WTC11 (cell line): ENCODE measurements at regions not wholly inside any gene's neighbourhood (a gene's known extent, or its start where the extent isn't known, plus 50 kb on each side); places are given as distances from the start of the nearest gene placed in this dataset.

ENCODE experiments used
- ATAC-seq: fragments of 200-7000 bp; cut with Tn5 transposase; 2 replicates; pipeline ENCODE4 v1.10.0; 2021; ENCODE audit warnings: mild to moderate bottlenecking, moderate library complexity
- CTCF ChIA-PET: fragments of 300-600 bp; sonication (Branson Sonifier 250); formaldehyde crosslinking; loops from one replicate; lab custom pipeline; 2021; ENCODE audit warnings: antibody characterized with exemption; lab: Charles Lee
- POLR2A ChIA-PET: fragments of 350-600 bp; sonication (Branson Sonifier 250); formaldehyde crosslinking; loops from one replicate; lab custom pipeline; 2021; ENCODE audit warnings: antibody characterized with exemption; lab: Charles Lee
- DNase-seq: peaks from one replicate; pipeline ENCODE4 v3.0.0; 2021; ENCODE audit warnings: low spot score
- H3K27ac Mint-ChIP-seq: 2 replicates; pipeline ENCODE4 v1.8.0; 2021; ENCODE audit warnings: mixed read lengths
- H3K27me3 Mint-ChIP-seq: 2 replicates; pipeline ENCODE4 v1.8.0; 2021; ENCODE audit warnings: low read depth, mild to moderate bottlenecking, moderate library complexity, mixed read lengths
- H3K36me3 Mint-ChIP-seq: 2 replicates; pipeline ENCODE4 v1.8.0; 2021; ENCODE audit warnings: mixed read lengths
- H3K4me1 Mint-ChIP-seq: 2 replicates; pipeline ENCODE4 v1.8.0; 2022; ENCODE audit warnings: mixed read lengths
- H3K4me3 Mint-ChIP-seq: 2 replicates; pipeline ENCODE4 v1.8.0; 2021; ENCODE audit warnings: mild to moderate bottlenecking, moderate library complexity, mixed read lengths
- H3K9me3 Mint-ChIP-seq: 2 replicates; pipeline ENCODE4 v1.8.0; 2021; ENCODE audit warnings: mixed read lengths
- ATF2 ChIP-seq: sonication (generic); formaldehyde crosslinking; IDR thresholded peaks from 2 replicates; pipeline ENCODE4 v1.8.1; 2022; ENCODE audit warnings: low read depth, missing genetic modification reagents, borderline replicate concordance
- ATF6 ChIP-seq: sonication (generic); formaldehyde crosslinking; IDR thresholded peaks from 2 replicates; pipeline ENCODE4 v1.8.1; 2023; ENCODE audit warnings: mild to moderate bottlenecking, missing genetic modification reagents
- ESRRA ChIP-seq: sonication (generic); formaldehyde crosslinking; IDR thresholded peaks from 2 replicates; pipeline ENCODE4 v1.8.1; 2022; ENCODE audit warnings: mild to moderate bottlenecking, missing genetic modification reagents, borderline replicate concordance
- ETV6 ChIP-seq: sonication (generic); formaldehyde crosslinking; IDR thresholded peaks from 2 replicates; pipeline ENCODE4 v1.8.1; 2022; ENCODE audit warnings: mild to moderate bottlenecking, missing genetic modification reagents
- FOXJ3 ChIP-seq: sonication (generic); formaldehyde crosslinking; IDR thresholded peaks from 2 replicates; pipeline ENCODE4 v1.9.0; 2021; ENCODE audit warnings: missing genetic modification reagents, mild to moderate bottlenecking, borderline replicate concordance
- FOXP1 ChIP-seq: sonication (generic); formaldehyde crosslinking; IDR thresholded peaks from 2 replicates; pipeline ENCODE4 v1.8.0; 2022; ENCODE audit warnings: missing genetic modification reagents, mild to moderate bottlenecking, moderate library complexity, borderline replicate concordance
- GTF2I ChIP-seq: fragments of 250-450 bp; sonication (Bioruptor Pico); conservative IDR thresholded peaks from 2 replicates; pipeline ENCODE4 v1.4.0; 2021; ENCODE audit warnings: mild to moderate bottlenecking
- KAT7 ChIP-seq: sonication (generic); formaldehyde crosslinking; IDR thresholded peaks from 2 replicates; pipeline ENCODE4 v1.8.1; 2023; ENCODE audit warnings: missing genetic modification reagents, mild to moderate bottlenecking, borderline replicate concordance
- NFYB ChIP-seq: sonication (generic); formaldehyde crosslinking; conservative IDR thresholded peaks from 2 replicates; pipeline ENCODE4 v1.8.0; 2022; ENCODE audit warnings: low read depth, missing genetic modification reagents
- NR1H2 ChIP-seq: sonication (generic); formaldehyde crosslinking; IDR thresholded peaks from 2 replicates; pipeline ENCODE4 v1.9.0; 2021; ENCODE audit warnings: mild to moderate bottlenecking, moderate library complexity, missing genetic modification reagents
- NR2C2 ChIP-seq: sonication (generic); formaldehyde crosslinking; IDR thresholded peaks from 2 replicates; pipeline ENCODE4 v1.8.0; 2022; ENCODE audit warnings: mild to moderate bottlenecking, missing genetic modification reagents
- SMAD4 ChIP-seq: sonication (generic); formaldehyde crosslinking; IDR thresholded peaks from 2 replicates; pipeline ENCODE4 v1.8.0; 2022; ENCODE audit warnings: mild to moderate bottlenecking, missing genetic modification reagents
- SP1 ChIP-seq: sonication (generic); formaldehyde crosslinking; conservative IDR thresholded peaks from 2 replicates; pipeline ENCODE4 v1.8.1; 2022; ENCODE audit warnings: missing genetic modification reagents
- TEAD1 ChIP-seq: sonication (generic); formaldehyde crosslinking; IDR thresholded peaks from 2 replicates; pipeline ENCODE4 v1.8.0; 2022; ENCODE audit warnings: mild to moderate bottlenecking, missing genetic modification reagents
- USF1 ChIP-seq: sonication (generic); formaldehyde crosslinking; IDR thresholded peaks from 2 replicates; pipeline ENCODE4 v1.8.0; 2022; ENCODE audit warnings: mild to moderate bottlenecking, missing genetic modification reagents
- ZNF121 ChIP-seq: sonication (generic); formaldehyde crosslinking; IDR thresholded peaks from 2 replicates; pipeline ENCODE4 v1.8.0; 2023; ENCODE audit warnings: missing genetic modification reagents
- ZNF138 ChIP-seq: sonication (generic); formaldehyde crosslinking; conservative IDR thresholded peaks from 2 replicates; pipeline ENCODE4 v1.8.1; 2022; ENCODE audit warnings: mild to moderate bottlenecking, moderate library complexity, missing genetic modification reagents
- ZNF423 ChIP-seq: fragments of 250-450 bp; sonication (Bioruptor Pico); IDR thresholded peaks from 2 replicates; pipeline ENCODE4 v2.1.2; 2022; ENCODE audit warnings: mild to moderate bottlenecking, moderate library complexity
- TF ChIP-seq, protein P1 (sequence below): sonication (generic); formaldehyde crosslinking; IDR thresholded peaks from 2 replicates; pipeline ENCODE4 v1.8.1; 2023; ENCODE audit warnings: mild to moderate bottlenecking, missing genetic modification reagents, borderline replicate concordance
- TF ChIP-seq, protein P2 (sequence below): fragments of 250-450 bp; sonication (Bioruptor Pico); IDR thresholded peaks from 2 replicates; pipeline ENCODE4 v1.8.0; 2021; ENCODE audit warnings: mild to moderate bottlenecking
- TF ChIP-seq, protein P3 (sequence below): sonication (generic); formaldehyde crosslinking; IDR thresholded peaks from 2 replicates; pipeline ENCODE4 v1.8.1; 2023; ENCODE audit warnings: mild to moderate bottlenecking, missing genetic modification reagents
- TF ChIP-seq, protein P4 (sequence below): sonication (generic); formaldehyde crosslinking; IDR thresholded peaks from 2 replicates; pipeline ENCODE4 v1.8.1; 2023; ENCODE audit warnings: mild to moderate bottlenecking, missing genetic modification reagents, moderate library complexity
- TF ChIP-seq, protein P5 (sequence below): sonication (generic); formaldehyde crosslinking; IDR thresholded peaks from 2 replicates; pipeline ENCODE4 v1.8.1; 2022; ENCODE audit warnings: mild to moderate bottlenecking, missing genetic modification reagents, moderate library complexity, borderline replicate concordance

GRCh38 chr7:67406976-67407375 lies 410.3 kb downstream of the TYW1 start (continued):
- TF ChIP-seq NFYB (CRISPR knock-in tag) (no peak), ESRRA (no peak), SMAD4 (no peak), ZNF423 (CRISPR knock-in tag) (no peak), ZNF138 (CRISPR knock-in tag) (no peak), ATF6 (CRISPR knock-in tag) (no peak), SP1 (CRISPR knock-in tag) (no peak)
- TF ChIP-seq, protein P1, sequence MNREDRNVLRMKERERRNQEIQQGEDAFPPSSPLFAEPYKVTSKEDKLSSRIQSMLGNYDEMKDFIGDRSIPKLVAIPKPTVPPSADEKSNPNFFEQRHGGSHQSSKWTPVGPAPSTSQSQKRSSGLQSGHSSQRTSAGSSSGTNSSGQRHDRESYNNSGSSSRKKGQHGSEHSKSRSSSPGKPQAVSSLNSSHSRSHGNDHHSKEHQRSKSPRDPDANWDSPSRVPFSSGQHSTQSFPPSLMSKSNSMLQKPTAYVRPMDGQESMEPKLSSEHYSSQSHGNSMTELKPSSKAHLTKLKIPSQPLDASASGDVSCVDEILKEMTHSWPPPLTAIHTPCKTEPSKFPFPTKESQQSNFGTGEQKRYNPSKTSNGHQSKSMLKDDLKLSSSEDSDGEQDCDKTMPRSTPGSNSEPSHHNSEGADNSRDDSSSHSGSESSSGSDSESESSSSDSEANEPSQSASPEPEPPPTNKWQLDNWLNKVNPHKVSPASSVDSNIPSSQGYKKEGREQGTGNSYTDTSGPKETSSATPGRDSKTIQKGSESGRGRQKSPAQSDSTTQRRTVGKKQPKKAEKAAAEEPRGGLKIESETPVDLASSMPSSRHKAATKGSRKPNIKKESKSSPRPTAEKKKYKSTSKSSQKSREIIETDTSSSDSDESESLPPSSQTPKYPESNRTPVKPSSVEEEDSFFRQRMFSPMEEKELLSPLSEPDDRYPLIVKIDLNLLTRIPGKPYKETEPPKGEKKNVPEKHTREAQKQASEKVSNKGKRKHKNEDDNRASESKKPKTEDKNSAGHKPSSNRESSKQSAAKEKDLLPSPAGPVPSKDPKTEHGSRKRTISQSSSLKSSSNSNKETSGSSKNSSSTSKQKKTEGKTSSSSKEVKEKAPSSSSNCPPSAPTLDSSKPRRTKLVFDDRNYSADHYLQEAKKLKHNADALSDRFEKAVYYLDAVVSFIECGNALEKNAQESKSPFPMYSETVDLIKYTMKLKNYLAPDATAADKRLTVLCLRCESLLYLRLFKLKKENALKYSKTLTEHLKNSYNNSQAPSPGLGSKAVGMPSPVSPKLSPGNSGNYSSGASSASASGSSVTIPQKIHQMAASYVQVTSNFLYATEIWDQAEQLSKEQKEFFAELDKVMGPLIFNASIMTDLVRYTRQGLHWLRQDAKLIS (CRISPR knock-in tag) = no peak
- TF ChIP-seq, protein P2, sequence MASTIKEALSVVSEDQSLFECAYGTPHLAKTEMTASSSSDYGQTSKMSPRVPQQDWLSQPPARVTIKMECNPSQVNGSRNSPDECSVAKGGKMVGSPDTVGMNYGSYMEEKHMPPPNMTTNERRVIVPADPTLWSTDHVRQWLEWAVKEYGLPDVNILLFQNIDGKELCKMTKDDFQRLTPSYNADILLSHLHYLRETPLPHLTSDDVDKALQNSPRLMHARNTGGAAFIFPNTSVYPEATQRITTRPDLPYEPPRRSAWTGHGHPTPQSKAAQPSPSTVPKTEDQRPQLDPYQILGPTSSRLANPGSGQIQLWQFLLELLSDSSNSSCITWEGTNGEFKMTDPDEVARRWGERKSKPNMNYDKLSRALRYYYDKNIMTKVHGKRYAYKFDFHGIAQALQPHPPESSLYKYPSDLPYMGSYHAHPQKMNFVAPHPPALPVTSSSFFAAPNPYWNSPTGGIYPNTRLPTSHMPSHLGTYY = no peak
- TF ChIP-seq, all 79 proteins: peak for 0

GRCh38 chr7:67407392-67408071 lies 410.9 kb downstream of the TYW1 start:
- CTCF ChIA-PET = no interaction called here
- 0 out of 2 replicates have a peak, but pooled peaks cover 3% of the 10 kb centered on the region for H3K4me1 Mint-ChIP-seq
- no peak overlapping the region for H3K4me3 Mint-ChIP-seq
- H3K36me3 Mint-ChIP-seq = peaks cover 15% of the 10 kb centered on the region
- peaks cover 5% of the 10 kb centered on the region for H3K27me3 Mint-ChIP-seq
- no peak for DNase-seq
- POLR2A ChIA-PET = no interaction called here
- peaks cover 36% of the 10 kb centered on the region for H3K9me3 Mint-ChIP-seq
- no peak overlapping the region for H3K27ac Mint-ChIP-seq
- no peak for ATAC-seq
- TF ChIP-seq ZNF121 (CRISPR knock-in tag) (no peak), KAT7 (no peak), FOXP1 (no peak), FOXJ3 (no peak), TEAD1 (no peak), ZNF423 (CRISPR knock-in tag) (no peak), GTF2I (CRISPR knock-in tag) (no peak), USF1 (CRISPR knock-in tag) (no peak), NR2C2 (CRISPR knock-in tag) (no peak), ATF2 (CRISPR knock-in tag) (no peak), ETV6 (CRISPR knock-in tag) (no peak), NR1H2 (no peak)
- TF ChIP-seq, protein P3, sequence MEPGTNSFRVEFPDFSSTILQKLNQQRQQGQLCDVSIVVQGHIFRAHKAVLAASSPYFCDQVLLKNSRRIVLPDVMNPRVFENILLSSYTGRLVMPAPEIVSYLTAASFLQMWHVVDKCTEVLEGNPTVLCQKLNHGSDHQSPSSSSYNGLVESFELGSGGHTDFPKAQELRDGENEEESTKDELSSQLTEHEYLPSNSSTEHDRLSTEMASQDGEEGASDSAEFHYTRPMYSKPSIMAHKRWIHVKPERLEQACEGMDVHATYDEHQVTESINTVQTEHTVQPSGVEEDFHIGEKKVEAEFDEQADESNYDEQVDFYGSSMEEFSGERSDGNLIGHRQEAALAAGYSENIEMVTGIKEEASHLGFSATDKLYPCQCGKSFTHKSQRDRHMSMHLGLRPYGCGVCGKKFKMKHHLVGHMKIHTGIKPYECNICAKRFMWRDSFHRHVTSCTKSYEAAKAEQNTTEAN (CRISPR knock-in tag) = no peak
- TF ChIP-seq, protein P4, sequence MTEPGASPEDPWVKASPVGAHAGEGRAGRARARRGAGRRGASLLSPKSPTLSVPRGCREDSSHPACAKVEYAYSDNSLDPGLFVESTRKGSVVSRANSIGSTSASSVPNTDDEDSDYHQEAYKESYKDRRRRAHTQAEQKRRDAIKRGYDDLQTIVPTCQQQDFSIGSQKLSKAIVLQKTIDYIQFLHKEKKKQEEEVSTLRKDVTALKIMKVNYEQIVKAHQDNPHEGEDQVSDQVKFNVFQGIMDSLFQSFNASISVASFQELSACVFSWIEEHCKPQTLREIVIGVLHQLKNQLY (CRISPR knock-in tag) = no peak
- TF ChIP-seq, protein P5, sequence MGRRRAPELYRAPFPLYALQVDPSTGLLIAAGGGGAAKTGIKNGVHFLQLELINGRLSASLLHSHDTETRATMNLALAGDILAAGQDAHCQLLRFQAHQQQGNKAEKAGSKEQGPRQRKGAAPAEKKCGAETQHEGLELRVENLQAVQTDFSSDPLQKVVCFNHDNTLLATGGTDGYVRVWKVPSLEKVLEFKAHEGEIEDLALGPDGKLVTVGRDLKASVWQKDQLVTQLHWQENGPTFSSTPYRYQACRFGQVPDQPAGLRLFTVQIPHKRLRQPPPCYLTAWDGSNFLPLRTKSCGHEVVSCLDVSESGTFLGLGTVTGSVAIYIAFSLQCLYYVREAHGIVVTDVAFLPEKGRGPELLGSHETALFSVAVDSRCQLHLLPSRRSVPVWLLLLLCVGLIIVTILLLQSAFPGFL (CRISPR knock-in tag) = no peak
